H9 (cell line): ENCODE measurements at regions not wholly inside any gene's neighbourhood (a gene's known extent, or its start where the extent isn't known, plus 50 kb on each side); places are given as distances from the start of the nearest gene placed in this dataset.

ENCODE experiments used
- DNase-seq: peaks from one replicate; pipeline ENCODE4 v3.0.0-alpha.2; 2017
- H2AFZ ChIP-seq: one replicate; pipeline ENCODE4 v1.6.1; 2013; ENCODE audit warnings: mild to moderate bottlenecking, low read length, control low read depth, moderate library complexity
- H2AK5ac ChIP-seq: 2 replicates; pipeline ENCODE4 v1.6.1; 2013; ENCODE audit warnings: low read length, control low read depth, mixed read lengths; ENCODE audit not compliant: insufficient read length
- H2BK120ac ChIP-seq: one replicate; pipeline ENCODE4 v1.6.1; 2013; ENCODE audit warnings: low read depth, mild to moderate bottlenecking, low read length, control low read depth, inconsistent platforms; ENCODE audit not compliant: poor library complexity, severe bottlenecking
- H2BK12ac ChIP-seq: 2 replicates; pipeline ENCODE4 v1.6.1; 2013; ENCODE audit warnings: low read length, control low read depth, mixed read lengths, low read depth; ENCODE audit not compliant: insufficient read length
- H2BK15ac ChIP-seq: 2 replicates; pipeline ENCODE4 v1.6.1; 2013; ENCODE audit warnings: low read depth, low read length, control low read depth
- H2BK20ac ChIP-seq: one replicate; pipeline ENCODE4 v1.6.1; 2013; ENCODE audit warnings: low read depth, mild to moderate bottlenecking, low read length, control low read depth, inconsistent platforms; ENCODE audit not compliant: poor library complexity, severe bottlenecking
- H2BK5ac ChIP-seq: 2 replicates; pipeline ENCODE4 v1.6.1; 2013; ENCODE audit warnings: low read length, control low read depth, mixed read lengths; ENCODE audit not compliant: insufficient read length
- H3K14ac ChIP-seq: 2 replicates; pipeline ENCODE4 v1.6.1; 2013; ENCODE audit warnings: low read length, control low read depth; ENCODE audit not compliant: insufficient read depth
- H3K18ac ChIP-seq: 2 replicates; pipeline ENCODE4 v1.6.1; 2013; ENCODE audit warnings: low read depth, mild to moderate bottlenecking, mixed read lengths, low read length, control low read depth; ENCODE audit not compliant: insufficient read length
- H3K23ac ChIP-seq: 2 replicates; pipeline ENCODE4 v1.6.1; 2013; ENCODE audit warnings: low read length, control low read depth, mixed read lengths, low read depth; ENCODE audit not compliant: insufficient read length
- H3K23me2 ChIP-seq: 2 replicates; pipeline ENCODE4 v1.6.1; 2013; ENCODE audit warnings: low read depth, mild to moderate bottlenecking, mixed read lengths, low read length, control low read depth; ENCODE audit not compliant: insufficient read length, poor library complexity, severe bottlenecking
- H3K27ac ChIP-seq: 2 replicates; pipeline ENCODE4 v1.5.1; 2013; ENCODE audit warnings: low read length, control low read depth, mixed read lengths, low read depth; ENCODE audit not compliant: insufficient read length
- H3K27me3 ChIP-seq: 2 replicates; pipeline ENCODE4 v1.6.1; 2013; ENCODE audit warnings: low read length, control low read depth, inconsistent platforms; ENCODE audit not compliant: insufficient read depth
- H3K4ac ChIP-seq: 2 replicates; pipeline ENCODE4 v1.6.1; 2013; ENCODE audit warnings: low read depth, mild to moderate bottlenecking, control low read depth, inconsistent platforms, low read length, moderate library complexity
- H3K4me1 ChIP-seq: 2 replicates; pipeline ENCODE4 v1.6.1; 2013; ENCODE audit warnings: low read length, control low read depth, inconsistent platforms; ENCODE audit not compliant: insufficient read depth
- H3K4me2 ChIP-seq: 2 replicates; pipeline ENCODE4 v1.6.1; 2013; ENCODE audit warnings: low read length, control low read depth, mixed read lengths; ENCODE audit not compliant: insufficient read length, insufficient read depth
- H3K56ac ChIP-seq: 2 replicates; pipeline ENCODE4 v1.6.1; 2013; ENCODE audit warnings: low read depth, mild to moderate bottlenecking, mixed read lengths, low read length, control low read depth; ENCODE audit not compliant: insufficient read length
- H3K79me1 ChIP-seq: 2 replicates; pipeline ENCODE4 v1.6.1; 2013; ENCODE audit warnings: low read depth, mild to moderate bottlenecking, moderate library complexity, low read length, control low read depth, inconsistent platforms; ENCODE audit not compliant: insufficient read depth, poor library complexity, severe bottlenecking
- H3K79me2 ChIP-seq: 2 replicates; pipeline ENCODE4 v1.6.1; 2013; ENCODE audit warnings: low read length, control low read depth, inconsistent platforms; ENCODE audit not compliant: insufficient read depth
- H3K9ac ChIP-seq: 2 replicates; pipeline ENCODE4 v1.6.1; 2013; ENCODE audit warnings: low read length, control low read depth, mixed read lengths; ENCODE audit not compliant: insufficient read length; ENCODE audit errors: extremely low read depth
- H3K9me3 ChIP-seq: one replicate; pipeline ENCODE4 v1.6.1; 2013; ENCODE audit warnings: low read depth, low read length, inconsistent platforms; ENCODE audit not compliant: control insufficient read depth
- H3T11ph ChIP-seq: one replicate; pipeline ENCODE4 v1.6.1; 2013; ENCODE audit warnings: mild to moderate bottlenecking, low read length, control low read depth, inconsistent platforms
- H4K20me1 ChIP-seq: one replicate; pipeline ENCODE4 v1.6.1; 2013; ENCODE audit not compliant: control insufficient read depth, insufficient read length, insufficient read depth
- H4K5ac ChIP-seq: 2 replicates; pipeline ENCODE4 v1.6.1; 2013; ENCODE audit warnings: low read depth, mild to moderate bottlenecking, mixed read lengths, low read length, control low read depth; ENCODE audit not compliant: insufficient read length
- H4K8ac ChIP-seq: replicated peaks from 2 replicates; pipeline ENCODE4 v1.6.1; 2013; ENCODE audit warnings: low read length, control low read depth, mixed read lengths, low read depth; ENCODE audit not compliant: insufficient read length
- H4K91ac ChIP-seq: 2 replicates; pipeline ENCODE4 v1.6.1; 2013; ENCODE audit warnings: low read depth, mild to moderate bottlenecking, moderate library complexity, mixed read lengths, low read length, control low read depth; ENCODE audit not compliant: insufficient read length
- H3K27ac Mint-ChIP-seq, 3 experiments: 2 replicates in 2 of 3; 3 replicates in 1 of 3; pipeline ENCODE4 v1.8.0; 2020 to 2021; ENCODE audit warnings: mixed read lengths in 3 of 3, mild to moderate bottlenecking in 1 of 3, moderate library complexity in 1 of 3
- H3K27me3 Mint-ChIP-seq: 2 replicates; pipeline ENCODE4 v1.8.0; 2021; ENCODE audit warnings: low read depth, mild to moderate bottlenecking, moderate library complexity, mixed read lengths
- H3K36me3 Mint-ChIP-seq, 3 experiments: 2 replicates in 2 of 3; 3 replicates in 1 of 3; pipeline ENCODE4 v1.8.0; 2020 to 2021; ENCODE audit warnings: low read depth in 3 of 3, mixed read lengths in 3 of 3; ENCODE audit not compliant: insufficient read depth in 1 of 3
- H3K4me1 Mint-ChIP-seq, 2 experiments: 2 replicates each; pipeline ENCODE4 v1.8.0; 2020; ENCODE audit warnings: mixed read lengths in 2 of 2
- H3K4me3 Mint-ChIP-seq, 2 experiments: 2 replicates in 1 of 2; 3 replicates in 1 of 2; pipeline ENCODE4 v1.8.0; 2020 to 2021; ENCODE audit warnings: mild to moderate bottlenecking in 2 of 2, mixed read lengths in 2 of 2, moderate library complexity in 1 of 2
- H3K9me3 Mint-ChIP-seq, 2 experiments: 2 replicates in 1 of 2; 3 replicates in 1 of 2; pipeline ENCODE4 v1.8.0; 2020; ENCODE audit warnings: mild to moderate bottlenecking in 2 of 2, mixed read lengths in 2 of 2, moderate library complexity in 1 of 2
- WGBS: extraction: QIAGEN DNeasy Blood & Tissue Kit; methylation state at CpG from one replicate; pipeline ENCODE4 v1.1.7; 2013; ENCODE audit warnings: missing lambda C conversion rate, low lambda C conversion rate, mixed read lengths; ENCODE audit not compliant: insufficient read length; ENCODE audit errors: extremely low coverage; 5-methylcytosine and 5-hydroxymethylcytosine counted together
- TF ChIP-seq, protein P1 (sequence below): fragments of 200-600 bp; sonication (generic); conservative IDR thresholded peaks from 3 replicates; pipeline ENCODE4 v1.8.0; 2021; ENCODE audit warnings: antibody characterized with exemption, mild to moderate bottlenecking

DNA sequence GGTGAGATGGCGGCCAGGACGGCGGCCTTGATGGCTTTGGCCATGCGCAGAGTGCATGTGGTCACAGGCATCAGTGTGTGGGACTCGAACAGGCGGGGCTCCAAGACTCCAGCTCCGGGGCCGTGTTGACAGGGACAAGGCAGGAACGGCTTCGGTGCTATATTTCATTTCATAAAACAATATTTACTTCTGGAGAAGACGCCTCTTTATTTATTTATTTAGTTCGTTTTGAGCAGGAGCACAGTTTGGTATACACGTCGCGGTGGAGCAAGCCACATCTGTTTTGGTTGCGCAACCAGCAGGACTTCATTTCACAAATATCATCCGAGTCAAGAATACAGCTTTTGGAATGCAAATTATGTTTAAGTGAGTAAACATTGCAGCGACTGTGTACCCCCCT, 166.7 kb upstream of the TSHZ3 start:
- DNase-seq, result no peak
- Histone ChIP-seq H3K23ac (no peak overlapping the region), H2BK15ac (no peak overlapping the region), H3K23me2 (no peaks in the 10 kb centered on the region), H3K4ac (no peak overlapping the region), H3K79me1 (no peaks in the 10 kb centered on the region), H4K5ac (no peak overlapping the region), H3K4me2 (no peak overlapping the region), H2BK120ac (no peak overlapping the region), H3K9ac (no peak overlapping the region), H3K18ac (no peak overlapping the region), H2AK5ac (no peak overlapping the region), H4K91ac (no peak overlapping the region), H4K20me1 (no peaks in the 10 kb centered on the region), H2AFZ (no peak overlapping the region), H2BK5ac (no peak overlapping the region), H3K9me3 (no peaks in the 10 kb centered on the region), H3K27me3 (no peaks in the 10 kb centered on the region), H3K27ac (no peak overlapping the region), H3K4me1 (peaks cover 2% of the 10 kb centered on the region; the same call in 1 of the 2 replicates), H2BK20ac (no peak overlapping the region), H4K8ac (no peak overlapping the region), H3K14ac (no peak overlapping the region), H3K79me2 (no peaks in the 10 kb centered on the region), H3T11ph (no peak overlapping the region), H2BK12ac (no peak overlapping the region), H3K56ac (no peak overlapping the region)
- 0 out of 5 replicates have a peak, but pooled peaks cover 0 to 7% of the 10 kb centered on the region in 2 experiments for H3K9me3 Mint-ChIP-seq
- H3K27me3 Mint-ChIP-seq, result no peaks in the 10 kb centered on the region; the same call in 1 of the 2 replicates
- TF ChIP-seq, protein P1, sequence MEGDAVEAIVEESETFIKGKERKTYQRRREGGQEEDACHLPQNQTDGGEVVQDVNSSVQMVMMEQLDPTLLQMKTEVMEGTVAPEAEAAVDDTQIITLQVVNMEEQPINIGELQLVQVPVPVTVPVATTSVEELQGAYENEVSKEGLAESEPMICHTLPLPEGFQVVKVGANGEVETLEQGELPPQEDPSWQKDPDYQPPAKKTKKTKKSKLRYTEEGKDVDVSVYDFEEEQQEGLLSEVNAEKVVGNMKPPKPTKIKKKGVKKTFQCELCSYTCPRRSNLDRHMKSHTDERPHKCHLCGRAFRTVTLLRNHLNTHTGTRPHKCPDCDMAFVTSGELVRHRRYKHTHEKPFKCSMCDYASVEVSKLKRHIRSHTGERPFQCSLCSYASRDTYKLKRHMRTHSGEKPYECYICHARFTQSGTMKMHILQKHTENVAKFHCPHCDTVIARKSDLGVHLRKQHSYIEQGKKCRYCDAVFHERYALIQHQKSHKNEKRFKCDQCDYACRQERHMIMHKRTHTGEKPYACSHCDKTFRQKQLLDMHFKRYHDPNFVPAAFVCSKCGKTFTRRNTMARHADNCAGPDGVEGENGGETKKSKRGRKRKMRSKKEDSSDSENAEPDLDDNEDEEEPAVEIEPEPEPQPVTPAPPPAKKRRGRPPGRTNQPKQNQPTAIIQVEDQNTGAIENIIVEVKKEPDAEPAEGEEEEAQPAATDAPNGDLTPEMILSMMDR, result no peak
- H3K4me1 Mint-ChIP-seq, result peaks cover 12 to 14% of the 10 kb centered on the region in 2 experiments
- 0 out of 7 replicates have a peak, but pooled peaks cover 0 to 2% (median 0%) of the 10 kb centered on the region in 3 experiments for H3K36me3 Mint-ChIP-seq
- H3K27ac Mint-ChIP-seq, result no peak overlapping the region
- no peak overlapping the region for H3K4me3 Mint-ChIP-seq
- no CpG with 5 or more reads among the region's 18 CpGs for WGBS
